Epithelial cell of esophagus (primary cell): ENCODE measurements at regions not wholly inside any gene's neighbourhood (a gene's known extent, or its start where the extent isn't known, plus 50 kb on each side); places are given as distances from the start of the nearest gene placed in this dataset.
A peak's percentile ranks its signal among the peaks of the same experiment; 100 is the strongest.

Source experiments
- DNase-seq: peaks from one replicate; pipeline ENCODE4 v3.0.0; 2010; ENCODE audit warnings: low read depth
- H3K4me3 ChIP-seq: 2 replicates; pipeline ENCODE4 v1.5.1; 2011; ENCODE audit warnings: mild to moderate bottlenecking, low read length, control low read depth
- CTCF ChIP-seq: IDR thresholded peaks from 2 replicates; pipeline ENCODE4 v1.5.1; 2011; ENCODE audit warnings: low read depth, mild to moderate bottlenecking, low read length, control low read depth, inconsistent platforms; ENCODE audit not compliant: insufficient read depth; ENCODE audit errors: missing control alignments

DNA sequence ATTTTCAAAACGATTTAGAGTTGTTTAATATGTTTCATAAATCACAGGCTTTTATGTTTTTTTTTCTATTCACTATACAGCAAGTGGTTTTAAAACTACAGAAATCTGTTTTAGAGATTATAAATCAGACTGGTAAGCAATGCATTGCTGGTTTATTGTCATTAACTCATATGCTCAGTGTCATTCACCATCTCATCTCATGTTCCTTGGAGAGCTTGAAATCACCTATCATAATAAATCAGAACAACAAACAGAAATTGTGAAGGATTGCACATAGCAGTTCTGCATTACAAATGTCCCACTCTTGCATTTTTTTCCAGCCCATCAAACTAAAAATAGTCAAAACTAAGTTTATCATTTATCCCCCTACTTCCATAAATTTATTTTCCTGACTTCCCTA, 470.8 kb downstream of the FSCB start:
- H3K4me3 ChIP-seq = no peak overlapping the region
- TF ChIP-seq CTCF = no peak
- DNase-seq = no peak

GRCh38 chr14:44035707-44036106, 471.4 kb downstream of the FSCB start:
- TF ChIP-seq CTCF = no peak
- no peak overlapping the region for H3K4me3 ChIP-seq
- no peak for DNase-seq

DNA sequence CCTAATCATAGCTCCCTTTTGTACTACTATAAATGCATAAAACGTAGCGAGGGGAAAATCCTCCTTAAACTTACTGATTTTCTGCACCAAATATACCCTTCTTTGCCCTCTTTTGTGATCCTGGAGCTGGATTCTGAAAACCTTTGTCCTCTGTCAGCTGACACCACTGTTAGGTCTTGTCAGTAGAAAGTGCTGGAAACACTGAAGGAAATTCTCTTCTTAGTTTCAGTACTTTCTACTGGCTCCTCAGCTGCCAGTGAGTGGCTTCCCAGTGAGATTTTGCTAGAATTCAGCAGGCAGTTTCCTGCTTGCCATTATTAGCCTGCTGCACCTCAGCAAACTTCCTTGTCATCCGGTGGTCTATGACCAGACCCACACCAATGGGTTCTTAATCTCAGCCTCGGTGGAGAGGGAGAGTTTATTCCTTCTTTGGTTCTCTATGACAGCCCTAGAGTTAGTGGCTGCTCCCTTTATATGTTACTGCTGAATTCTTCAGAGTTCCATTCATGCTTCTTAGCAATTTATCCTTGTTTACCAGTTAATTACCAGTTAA, 476.2 kb downstream of the FSCB start:
- no peak for DNase-seq
- no peak for TF ChIP-seq CTCF
- no peak overlapping the region for H3K4me3 ChIP-seq

DNA sequence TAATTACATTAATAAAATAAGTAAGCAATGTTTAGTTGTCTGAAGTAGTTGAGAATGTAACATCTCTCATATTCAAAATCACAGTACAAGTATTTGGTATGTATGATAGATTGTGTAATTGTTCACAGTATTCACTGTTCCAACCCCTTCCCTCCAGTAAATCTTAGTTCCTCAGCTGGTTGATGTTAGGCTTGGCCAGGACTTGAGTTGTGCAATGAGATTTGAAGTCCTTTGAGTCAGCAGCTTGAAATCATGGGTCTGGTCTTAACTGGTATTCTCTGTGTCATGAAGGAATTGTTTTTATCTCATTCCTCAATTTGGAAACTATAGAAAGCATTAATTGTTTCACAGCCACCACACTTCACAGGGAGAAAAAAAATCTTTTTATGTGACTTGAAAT, 477.1 kb downstream of the FSCB start:
- H3K4me3 ChIP-seq = no peak overlapping the region
- no peak for TF ChIP-seq CTCF
- DNase-seq = peak; percentile 63

- no peak for TF ChIP-seq CTCF
- peak; percentile 2 for DNase-seq
- no peak overlapping the region for H3K4me3 ChIP-seq
These were observed 479.7 kb downstream of the FSCB start for GRCh38 chr14:44027397-44027796.

- no peak for DNase-seq
- no peak for TF ChIP-seq CTCF
- H3K4me3 ChIP-seq = no peak overlapping the region
These were observed 496.5 kb downstream of the FSCB start for GRCh38 chr14:44010595-44010994.

- DNase-seq = no peak
- no peak overlapping the region for H3K4me3 ChIP-seq
- TF ChIP-seq CTCF = no peak
These were observed 497.0 kb downstream of the FSCB start for GRCh38 chr14:44010071-44010470.
